NCI-H1436 treated with DMSO at 0.1 percent for 48 hours (cell line): ENCODE measurements at regions not wholly inside any gene's neighbourhood (a gene's known extent, or its start where the extent isn't known, plus 50 kb on each side); places are given as distances from the start of the nearest gene placed in this dataset.
"Not testable (repeated sequence)": the region's sequence is repeated elsewhere in the genome, so short reads cannot be mapped to it uniquely, and the experiment has no call there.

Experiments used
- DNase-seq: peaks from one replicate; lab custom pipeline; 2025; lab: John Stamatoyannopoulos, UW

DNA sequence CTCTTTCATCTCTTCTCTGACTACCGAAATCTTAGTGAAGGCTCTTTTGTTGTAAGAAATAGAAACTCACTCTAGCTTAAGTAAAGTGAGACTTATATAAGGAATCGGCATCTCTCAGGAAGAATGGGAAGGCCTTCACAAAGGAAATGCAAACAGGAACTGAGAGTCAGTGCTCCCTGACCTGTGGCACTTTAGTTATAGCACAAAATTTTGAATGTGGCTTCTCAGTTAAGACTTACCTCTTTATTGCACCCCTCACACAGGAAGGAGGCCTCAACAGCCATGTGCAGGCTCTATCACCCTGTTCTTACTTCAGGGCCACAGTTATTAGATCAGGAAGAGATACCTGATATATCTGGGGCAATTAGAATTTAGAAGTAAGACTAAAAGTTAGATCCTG, 224.7 kb upstream of the EGLN3 start:
- DNase-seq = no peak

DNA sequence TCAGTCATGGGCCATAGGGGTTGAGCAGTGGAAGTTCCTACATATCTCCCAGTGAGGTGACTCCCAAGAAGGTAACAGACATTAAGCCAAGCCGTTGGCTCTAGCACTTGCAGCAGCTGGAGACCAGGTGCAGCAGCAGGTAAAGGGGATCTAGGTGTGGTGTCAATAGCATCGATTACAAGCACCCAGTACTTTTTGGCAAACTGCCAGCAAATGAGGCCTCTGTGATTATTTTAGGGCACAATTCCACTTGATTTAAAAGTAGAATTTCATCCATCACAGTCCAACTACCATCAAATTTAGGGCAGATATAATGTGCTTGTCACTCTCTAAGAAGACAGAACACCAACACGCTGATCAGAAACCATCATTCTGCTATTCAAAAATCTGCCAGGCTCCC, 224.1 kb upstream of the EGLN3 start:
- DNase-seq = no peak

DNA sequence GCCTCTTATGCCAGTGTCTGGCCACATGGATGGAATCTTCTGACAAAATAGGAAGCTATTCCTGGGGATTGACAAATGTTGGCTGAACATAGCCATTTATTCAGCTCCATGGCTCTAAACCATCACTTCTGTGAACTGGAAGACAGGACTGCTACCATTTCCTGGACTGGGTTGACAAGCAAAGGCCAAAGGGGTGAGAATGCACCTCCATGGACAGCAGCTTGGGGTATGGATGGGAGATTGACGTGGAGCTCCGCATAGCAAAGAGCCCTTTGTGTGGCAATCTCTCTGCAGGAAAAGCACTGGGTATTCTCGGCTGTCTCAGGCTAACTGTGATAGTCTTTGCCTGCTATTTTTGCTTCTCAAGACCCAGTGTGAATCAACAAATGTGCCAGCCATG, 223.0 kb upstream of the EGLN3 start:
- no peak for DNase-seq

DNA sequence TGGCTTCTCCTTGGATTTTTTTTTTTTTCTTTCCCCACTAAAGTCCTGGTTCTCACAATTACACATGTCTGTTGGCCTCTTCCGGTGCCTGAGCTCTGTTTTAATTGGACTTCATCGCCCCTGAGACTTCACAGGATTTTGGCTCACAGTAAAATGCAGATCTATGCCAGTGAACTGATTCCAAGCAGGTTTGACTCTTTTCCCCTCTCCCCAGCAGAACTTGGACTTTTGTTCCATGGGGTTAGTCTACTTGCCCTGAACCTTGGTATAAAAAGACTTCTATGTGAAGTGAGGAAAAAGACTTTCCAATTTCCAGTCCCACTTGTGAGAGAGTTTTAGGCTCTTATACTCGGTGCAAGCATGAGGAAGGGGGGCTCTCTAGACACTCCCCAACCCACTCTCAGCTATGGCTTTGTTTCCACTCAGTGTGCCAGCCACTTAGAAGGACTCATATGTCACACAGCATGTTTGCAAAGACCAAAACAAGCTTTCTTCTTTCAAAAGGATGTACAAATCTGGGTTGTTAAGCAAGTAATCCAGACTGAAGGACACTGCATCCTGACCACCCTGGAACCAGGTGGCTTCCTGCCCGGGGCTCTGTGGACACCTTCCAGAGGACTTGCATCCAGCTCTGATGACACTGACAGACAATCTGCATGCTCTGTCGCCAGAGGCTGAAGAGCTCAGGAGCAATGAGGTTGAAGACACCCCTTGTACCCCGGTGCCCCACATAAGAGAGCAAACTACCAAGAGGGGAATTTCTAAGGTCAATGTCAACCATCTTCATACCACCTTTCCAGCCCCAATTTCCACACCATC, 221.9 kb upstream of the EGLN3 start:
- DNase-seq = no peak

DNA sequence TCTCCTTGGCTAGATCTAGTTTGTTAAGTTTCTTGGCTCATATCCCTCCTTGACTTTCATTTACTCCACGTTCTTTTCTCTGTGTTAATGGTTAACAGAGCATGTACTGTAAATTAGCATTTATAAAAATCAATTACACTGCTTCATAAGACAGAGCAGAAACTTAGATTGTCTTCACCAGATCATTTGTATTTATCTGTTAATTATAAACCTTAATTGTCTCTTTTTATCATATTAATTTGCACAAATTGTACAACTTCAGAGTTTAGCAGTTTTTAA, 221.2 kb upstream of the EGLN3 start:
- no peak for DNase-seq

DNA sequence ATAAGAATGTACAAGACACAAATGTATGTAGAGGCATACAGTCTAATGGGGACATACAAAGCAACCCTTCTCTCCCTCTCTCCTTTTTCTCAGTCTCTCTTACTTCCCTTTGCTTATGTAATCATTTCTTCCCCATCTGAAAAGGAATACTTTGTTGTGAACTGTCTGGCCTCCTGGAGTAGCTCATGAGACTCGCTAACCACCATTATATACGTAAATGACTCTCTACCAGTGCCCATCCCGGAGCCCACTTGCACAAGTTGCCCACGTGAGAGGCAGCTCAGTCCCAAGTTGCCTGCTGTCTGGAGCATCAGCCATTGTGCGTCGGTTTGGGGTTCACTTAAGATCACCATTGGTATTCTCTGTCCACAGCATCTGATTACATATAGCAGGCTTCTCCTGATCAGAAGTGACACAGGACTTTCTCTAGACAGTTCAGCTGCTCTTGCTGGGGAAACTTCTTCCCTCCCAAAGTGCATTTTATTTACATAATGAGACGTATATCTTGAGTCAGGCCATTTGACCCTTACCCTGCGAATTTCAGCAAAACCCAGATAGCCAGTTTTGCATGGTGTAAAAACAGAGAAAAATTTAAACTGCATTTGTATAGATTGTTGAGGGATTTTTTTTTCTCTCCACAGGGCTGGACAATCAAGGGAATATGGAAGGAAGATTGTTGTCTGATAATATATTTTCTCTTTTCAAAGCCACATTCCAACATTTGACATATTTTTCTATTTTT, 220.7 kb upstream of the EGLN3 start:
- no peak for DNase-seq

DNA sequence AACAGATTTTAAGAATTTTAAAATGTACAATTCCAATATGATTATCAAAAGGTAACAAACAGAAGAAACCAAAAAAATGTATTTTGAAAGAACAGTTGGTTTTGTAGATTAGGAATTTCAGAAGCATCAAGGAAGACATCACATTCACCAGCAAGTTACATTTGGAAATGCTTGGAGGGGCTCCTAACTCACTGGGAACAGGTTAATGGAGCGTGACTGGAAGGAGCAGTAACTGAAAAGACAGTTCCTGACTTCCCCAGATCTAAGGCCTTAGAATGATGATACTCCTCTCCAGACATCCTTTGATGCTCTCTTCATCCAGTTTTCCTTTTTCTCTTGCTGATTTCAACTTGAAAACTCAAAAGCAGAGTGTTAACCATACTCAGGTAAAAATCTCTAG, 220.0 kb upstream of the EGLN3 start:
- no peak for DNase-seq

DNA sequence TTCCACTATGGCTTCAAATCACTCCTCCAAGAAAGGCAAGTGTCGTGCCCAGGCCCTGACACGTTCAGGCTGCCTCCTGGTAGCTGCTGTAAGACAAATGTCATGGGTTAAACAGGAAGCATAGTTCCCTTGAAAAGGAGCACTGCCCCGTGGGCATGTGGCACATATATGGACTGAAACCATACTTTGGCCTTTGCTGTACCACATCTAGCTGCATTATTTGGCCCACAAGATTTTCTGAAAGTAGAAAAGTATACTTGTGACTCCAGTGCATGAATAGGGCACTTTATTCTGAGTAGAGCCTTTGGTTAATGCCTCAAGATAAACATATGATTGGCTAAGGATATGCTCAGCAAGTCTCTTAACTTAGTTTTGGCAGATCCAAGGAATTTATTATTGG, 218.7 kb upstream of the EGLN3 start:
- DNase-seq = no peak

DNA sequence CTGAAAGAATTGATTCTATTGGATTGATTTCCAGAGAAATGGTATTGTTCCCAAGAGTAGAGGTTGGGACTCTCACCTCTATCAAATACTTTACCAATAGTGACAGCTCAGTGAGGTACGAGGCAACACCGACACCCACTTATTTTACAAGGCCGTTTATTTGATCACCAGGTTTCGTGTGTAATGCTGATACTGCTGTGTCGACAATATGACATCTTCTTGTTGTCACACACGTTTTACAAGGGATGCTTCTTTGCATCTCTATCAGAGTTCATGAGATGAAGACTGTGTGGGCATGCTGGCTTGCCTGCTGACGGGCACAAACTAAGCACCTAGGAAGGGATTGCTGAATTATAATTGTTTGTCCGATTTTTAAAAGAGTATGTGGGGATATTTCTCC, 217.8 kb upstream of the EGLN3 start:
- no peak for DNase-seq

DNA sequence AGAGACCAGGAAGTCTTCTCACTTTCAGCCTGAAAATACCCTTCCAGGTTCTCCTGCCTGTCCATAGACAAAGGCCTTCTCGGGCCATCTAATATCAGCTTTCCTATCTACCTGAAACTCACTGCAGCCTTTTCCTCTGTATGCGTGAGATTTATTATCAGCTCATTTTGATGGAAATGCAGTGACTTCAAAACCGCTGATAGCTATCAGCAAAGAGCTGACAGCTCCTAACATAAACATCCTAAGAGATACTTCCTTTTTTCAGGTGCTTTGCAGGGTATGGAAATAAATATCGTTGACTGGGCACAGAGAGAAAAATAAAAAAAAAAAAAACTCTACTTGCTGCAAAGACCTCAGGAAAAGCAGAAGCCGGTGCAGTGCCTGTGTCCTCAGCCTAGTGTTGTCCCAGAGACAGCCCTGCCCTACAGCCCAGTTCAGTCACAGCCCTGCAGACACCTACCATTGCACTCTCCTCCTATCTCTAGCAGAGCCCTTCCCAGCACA, 215.0 kb upstream of the EGLN3 start:
- no peak for DNase-seq

DNA sequence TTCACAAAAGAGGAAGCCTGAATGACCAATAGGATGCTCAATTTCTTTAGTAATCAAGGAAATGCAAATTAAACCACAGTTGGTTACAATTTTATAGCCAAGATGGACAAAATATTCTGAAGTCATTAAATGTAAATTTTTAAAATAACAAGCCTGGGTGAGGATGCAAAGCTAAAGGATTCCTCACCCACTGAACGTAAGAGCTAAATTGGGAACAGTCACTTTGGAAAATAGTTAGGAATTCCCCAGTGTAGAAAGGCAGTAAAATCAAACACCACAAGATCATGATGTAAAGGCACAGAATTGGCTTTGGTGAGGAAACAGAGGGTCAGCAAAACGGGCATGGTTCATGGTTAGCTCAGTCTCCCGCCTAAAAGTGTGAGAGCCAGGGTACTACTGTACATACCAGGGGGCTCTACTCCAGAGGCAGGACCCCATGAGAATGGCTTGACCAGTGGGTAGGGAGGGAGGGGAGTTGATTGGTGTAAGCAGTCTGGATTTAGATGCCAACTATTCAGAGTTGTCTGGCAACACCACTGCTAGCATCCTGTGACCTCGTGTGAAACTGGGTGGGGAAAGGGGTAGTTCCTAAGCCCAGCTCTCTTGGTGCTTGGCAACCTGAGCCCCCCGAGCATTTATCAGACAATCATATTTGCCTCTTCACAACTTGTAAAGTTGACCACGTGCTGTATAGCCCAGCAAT, 213.4 kb upstream of the EGLN3 start:
- no peak for DNase-seq

DNA sequence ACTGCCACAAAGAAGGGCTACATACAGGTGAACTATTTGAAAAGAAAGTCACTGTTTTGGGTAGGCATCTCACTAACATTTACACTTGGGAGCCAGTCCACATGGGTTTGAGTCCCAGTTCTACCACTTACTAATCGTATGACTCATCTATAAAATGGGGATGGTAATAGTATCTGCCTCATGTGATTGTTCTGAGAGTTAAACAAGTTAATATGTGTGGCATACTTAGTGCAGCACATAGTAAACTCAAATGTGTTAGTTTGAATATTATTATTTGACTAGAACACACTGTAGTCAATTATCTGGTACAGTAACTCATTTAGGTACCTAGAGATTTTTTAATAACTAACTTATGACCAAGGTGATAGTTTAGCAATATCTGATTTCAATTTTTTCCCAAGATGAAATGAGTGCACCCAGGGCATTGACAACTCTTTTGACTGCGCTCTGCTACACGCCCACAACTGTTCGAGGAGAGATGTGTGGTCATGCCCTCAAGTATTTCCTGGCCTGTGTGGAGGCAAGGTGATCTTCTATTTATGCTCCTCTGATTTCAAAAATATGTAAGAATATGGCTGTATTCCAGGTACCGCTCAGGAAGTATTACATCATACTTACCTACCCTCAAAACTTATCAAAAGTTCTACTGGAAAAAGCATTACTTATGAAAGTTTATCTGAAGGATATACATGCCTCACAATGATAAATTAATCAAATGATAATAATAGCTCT, 210.6 kb upstream of the EGLN3 start:
- no peak for DNase-seq

DNA sequence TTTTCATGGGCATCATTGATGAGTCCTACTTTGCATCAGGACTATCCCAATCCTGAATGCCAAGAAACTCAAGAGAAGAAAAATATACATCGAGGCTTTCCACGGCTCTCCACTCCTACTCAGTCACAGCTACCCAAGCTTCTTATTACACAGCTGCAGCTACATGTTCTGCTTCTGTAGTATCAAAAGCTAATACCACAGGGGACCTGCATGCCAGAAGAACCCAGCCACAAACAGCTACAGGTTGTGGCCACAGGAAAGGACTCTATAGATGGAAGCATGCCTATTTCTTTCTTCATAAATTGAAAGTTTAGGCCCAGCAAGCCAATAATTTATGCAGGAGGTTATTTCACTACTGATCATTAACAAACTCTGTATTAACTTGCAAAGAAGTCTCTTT, 209.7 kb upstream of the EGLN3 start:
- no peak for DNase-seq

DNA sequence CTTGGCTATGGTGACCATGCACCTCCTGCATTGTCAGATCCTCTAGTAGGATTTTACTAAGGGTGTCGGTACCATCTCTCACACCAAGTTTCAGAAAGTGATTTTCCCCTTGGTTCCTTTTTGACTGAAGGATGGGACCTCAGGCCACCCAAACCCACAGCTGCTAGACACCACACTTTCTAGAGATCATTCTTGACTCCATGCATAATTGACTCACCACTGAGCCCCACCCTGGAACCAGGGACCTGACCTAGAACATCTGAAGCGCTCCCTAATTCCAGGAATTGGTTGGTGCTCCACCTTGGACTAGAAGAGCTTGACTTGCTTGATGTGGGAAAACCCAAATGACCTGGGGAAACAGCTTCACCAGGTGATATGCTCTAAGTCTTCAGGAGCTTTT, 206.8 kb upstream of the EGLN3 start:
- no peak for DNase-seq

DNA sequence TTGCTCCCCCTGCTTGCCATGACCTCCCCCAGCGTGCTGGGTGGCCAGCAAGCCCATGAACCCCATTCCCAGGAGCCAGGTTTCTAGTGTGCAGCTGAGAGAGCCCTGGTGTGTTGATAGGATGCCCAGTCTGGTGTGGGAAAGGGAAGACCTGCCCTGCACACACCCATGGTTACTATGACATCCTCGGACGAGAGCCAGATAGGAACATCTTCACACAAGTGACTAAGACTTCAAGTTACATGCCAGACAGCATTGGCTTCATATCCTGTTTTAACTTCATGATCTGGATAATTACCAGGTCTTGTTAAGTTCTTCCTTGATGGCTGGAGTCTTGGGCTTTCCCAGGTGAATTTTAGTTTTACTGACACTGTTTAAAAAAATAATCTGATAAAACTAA, 196.6 kb upstream of the EGLN3 start:
- DNase-seq = no peak

DNA sequence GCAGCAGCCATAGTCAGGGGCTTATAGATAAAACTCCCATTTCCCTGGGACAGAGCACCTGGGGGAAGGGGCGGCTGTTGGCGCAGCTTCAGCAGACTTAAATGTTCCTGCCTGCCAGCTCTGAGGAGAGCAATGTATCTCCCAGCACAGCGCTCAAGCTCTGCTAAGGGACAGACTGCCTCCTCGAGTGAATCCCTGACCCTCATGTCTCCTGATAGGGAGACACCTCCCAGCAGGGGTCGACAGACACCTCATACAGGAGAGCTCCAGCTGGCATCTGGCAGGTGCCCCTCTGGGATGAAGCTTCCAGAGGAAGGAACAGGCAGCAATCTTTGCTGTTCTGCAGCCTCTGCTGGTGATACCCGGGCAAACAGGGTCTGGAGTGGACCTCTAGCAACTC, 189.3 kb upstream of the EGLN3 start:
- not testable (repeated sequence) for DNase-seq

DNA sequence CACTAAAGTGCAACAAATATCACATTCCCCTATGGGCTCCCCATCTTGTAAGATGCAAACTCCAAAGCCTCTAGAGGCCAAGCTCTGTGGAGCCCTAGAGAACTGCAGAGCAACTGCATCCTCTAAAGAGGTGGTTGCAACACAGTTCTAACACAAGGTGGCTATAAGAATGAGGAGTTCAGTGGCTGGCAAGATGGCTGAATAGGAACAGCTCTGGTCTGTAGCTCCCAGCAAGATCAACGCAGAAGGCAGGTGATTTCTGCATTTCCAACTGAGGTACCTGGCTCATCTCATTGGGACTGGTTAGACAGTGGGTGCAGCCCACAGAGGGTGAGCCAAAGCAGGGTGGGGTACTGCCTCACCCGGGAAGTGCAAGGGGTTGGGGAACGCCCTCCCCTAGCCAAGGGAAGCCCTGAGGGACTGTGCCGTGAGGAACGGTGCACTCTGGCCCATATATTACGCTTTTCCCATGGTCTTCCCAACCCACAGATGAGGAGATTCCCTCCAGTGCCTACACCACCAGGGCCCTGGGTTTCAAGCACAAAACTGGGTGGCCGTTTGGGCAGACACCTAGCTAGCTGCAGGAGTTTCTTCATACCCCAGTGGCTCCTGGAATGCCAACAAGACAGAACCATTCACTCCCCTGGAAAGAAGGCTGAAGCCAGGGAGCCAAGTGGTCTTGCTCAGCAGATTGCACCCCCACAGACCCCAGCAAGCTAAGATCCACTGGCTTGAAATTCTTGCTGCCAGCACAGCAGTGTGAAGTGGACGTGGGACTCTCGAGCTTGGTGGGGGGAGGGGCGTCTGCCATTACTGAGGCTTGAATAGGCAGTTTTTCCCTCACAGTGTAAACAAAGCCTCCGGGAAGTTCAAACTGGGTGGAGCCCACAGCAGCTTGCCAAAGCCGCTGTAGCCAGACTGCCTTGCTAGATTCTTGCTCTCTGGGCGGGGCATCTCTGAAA, 188.6 kb upstream of the EGLN3 start:
- DNase-seq = not testable (repeated sequence)

DNA sequence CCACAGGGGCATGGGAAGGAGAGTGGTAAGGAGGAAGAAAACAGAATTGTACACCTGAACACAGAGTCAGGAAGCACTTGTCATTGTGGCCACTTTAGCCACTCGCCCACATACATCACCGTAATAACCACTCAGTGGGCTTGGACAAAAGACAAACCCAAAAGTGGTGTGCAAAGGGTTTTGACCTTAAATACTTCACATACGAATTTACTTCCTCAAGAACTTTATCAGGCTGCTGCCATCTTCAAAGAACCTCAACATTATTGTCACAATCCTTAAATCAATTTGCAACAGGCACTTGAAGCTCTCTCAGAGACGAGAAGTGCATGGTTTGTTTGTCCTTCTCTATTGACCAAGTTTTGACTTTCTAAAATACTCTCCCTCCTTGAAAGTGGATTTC, 187.3 kb upstream of the EGLN3 start:
- no peak for DNase-seq

DNA sequence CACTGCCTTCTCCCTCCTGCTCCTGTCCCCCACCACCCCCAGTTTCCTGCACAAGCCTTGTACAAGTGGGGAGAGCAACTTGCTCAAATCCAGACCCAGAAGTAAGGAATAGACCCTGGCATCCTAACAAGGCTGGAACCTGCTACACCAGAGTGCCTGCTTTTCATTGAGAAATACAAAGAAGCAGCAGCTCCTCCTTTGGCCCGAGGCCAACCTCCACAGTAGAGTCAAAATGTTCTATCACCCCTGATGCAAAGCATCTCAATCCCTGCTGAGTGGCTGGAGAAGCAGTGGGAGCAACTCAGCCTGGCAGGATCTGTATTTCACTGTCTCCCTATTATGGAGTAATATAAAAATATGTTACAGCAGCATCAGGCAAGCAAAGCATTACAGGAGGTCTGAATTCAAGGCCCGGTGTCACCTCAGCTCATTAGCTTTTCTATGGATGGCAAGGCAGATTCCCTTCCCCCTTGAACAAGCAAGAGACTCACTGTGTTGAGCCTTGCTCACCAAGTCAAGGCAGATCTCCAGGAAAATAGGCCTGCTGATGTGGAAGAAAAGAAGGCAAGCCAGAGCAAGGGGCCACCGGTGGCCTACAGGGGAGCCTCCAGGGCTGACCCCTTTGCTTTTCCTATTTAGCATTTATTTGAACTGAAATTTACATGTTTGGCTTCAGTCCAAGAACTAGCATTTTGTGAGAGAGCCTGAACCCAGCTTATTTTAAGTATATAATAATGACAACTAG, 186.3 kb upstream of the EGLN3 start:
- DNase-seq = no peak

DNA sequence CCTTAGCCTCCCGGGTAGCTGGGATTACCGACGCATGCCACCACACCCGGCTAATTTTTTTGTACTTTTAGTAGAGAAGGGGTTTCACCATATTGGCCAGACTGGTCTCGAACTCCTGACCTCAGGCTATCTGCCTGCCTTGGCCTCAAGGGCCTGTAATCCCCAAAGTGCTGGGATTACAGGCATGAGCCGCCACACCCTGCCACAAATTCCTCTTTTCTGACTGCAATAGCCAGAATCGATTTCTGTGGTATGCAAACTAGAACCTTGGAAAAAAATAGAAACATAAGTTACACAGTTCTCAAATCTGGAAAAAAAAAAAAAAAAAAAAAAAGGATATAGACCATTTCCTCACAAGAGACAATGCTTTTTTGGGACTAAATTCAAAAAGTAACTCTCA, 184.6 kb upstream of the EGLN3 start:
- no peak for DNase-seq

DNA sequence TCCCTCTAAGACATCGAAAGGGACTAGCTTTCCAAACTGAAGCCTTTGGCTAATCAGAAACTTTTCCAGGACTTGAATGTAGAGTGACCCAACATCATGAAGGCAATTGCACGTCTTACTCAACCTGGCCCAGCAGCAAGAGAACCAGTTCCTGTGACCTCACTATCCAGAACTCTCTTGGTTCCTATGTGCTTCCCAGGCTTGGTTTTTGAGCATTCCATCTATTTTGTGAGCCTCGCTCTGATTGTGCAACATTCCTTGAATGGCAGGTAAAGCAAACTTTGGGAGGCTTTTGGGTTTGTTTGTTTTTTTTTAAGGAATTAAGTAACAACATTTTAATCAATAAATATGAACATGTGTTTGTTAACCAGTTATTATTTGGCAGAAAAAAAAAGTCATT, 183.6 kb upstream of the EGLN3 start:
- no peak for DNase-seq
